ENCODE measurements at regions not wholly inside any gene's neighbourhood (a gene's known extent, or its start where the extent isn't known, plus 50 kb on each side); places are given as distances from the start of the nearest gene placed in this dataset.

GRCh38 chr5:167049043-167049663, 1242.3 kb upstream of the WWC1 start:
- peak; percentile 62; the same call in 2 of the 3 replicates for ATAC-seq

GRCh38 chr5:167049771-167050567, 1241.5 kb upstream of the WWC1 start:
- TF ChIP-seq ZFP3 (CRISPR knock-in tag; IDR thresholded peaks at IDR 0.05) = no peak
- ATAC-seq = no peak

More at GRCh38 chr5:167049043-167049663, 1242.3 kb upstream of the WWC1 start:
- TF ChIP-seq PPARA (CRISPR knock-in tag; IDR thresholded peaks at IDR 0.05; ENCODE audit: borderline replicate concordance) (no peak), TSHZ2 (CRISPR knock-in tag; IDR thresholded peaks at IDR 0.05) (no peak), ZNF565 (CRISPR knock-in tag; conservative IDR thresholded peaks at IDR 0.05; ENCODE audit: low read depth) (no peak)
- TF ChIP-seq, protein P1, sequence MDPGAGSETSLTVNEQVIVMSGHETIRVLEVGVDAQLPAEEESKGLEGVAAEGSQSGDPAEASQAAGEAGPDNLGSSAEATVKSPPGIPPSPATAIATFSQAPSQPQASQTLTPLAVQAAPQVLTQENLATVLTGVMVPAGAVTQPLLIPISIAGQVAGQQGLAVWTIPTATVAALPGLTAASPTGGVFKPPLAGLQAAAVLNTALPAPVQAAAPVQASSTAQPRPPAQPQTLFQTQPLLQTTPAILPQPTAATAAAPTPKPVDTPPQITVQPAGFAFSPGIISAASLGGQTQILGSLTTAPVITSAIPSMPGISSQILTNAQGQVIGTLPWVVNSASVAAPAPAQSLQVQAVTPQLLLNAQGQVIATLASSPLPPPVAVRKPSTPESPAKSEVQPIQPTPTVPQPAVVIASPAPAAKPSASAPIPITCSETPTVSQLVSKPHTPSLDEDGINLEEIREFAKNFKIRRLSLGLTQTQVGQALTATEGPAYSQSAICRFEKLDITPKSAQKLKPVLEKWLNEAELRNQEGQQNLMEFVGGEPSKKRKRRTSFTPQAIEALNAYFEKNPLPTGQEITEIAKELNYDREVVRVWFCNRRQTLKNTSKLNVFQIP (CRISPR knock-in tag; IDR thresholded peaks at IDR 0.05; ENCODE audit: borderline replicate concordance, low read depth) = no peak
- TF ChIP-seq, protein P2, sequence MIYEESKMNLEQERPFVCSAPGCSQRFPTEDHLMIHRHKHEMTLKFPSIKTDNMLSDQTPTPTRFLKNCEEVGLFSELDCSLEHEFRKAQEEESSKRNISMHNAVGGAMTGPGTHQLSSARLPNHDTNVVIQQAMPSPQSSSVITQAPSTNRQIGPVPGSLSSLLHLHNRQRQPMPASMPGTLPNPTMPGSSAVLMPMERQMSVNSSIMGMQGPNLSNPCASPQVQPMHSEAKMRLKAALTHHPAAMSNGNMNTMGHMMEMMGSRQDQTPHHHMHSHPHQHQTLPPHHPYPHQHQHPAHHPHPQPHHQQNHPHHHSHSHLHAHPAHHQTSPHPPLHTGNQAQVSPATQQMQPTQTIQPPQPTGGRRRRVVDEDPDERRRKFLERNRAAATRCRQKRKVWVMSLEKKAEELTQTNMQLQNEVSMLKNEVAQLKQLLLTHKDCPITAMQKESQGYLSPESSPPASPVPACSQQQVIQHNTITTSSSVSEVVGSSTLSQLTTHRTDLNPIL (CRISPR knock-in tag; IDR thresholded peaks at IDR 0.05; ENCODE audit: low read depth) = no peak

GRCh38 chr5:167050568-167051401, 1240.7 kb upstream of the WWC1 start:
- TF ChIP-seq ZNF8 (CRISPR knock-in tag; IDR thresholded peaks at IDR 0.05) (no peak), PATZ1 (CRISPR knock-in tag; IDR thresholded peaks at IDR 0.05; ENCODE audit: borderline replicate concordance) (no peak), TSHZ2 (CRISPR knock-in tag; IDR thresholded peaks at IDR 0.05) (no peak), PPARA (CRISPR knock-in tag; IDR thresholded peaks at IDR 0.05; ENCODE audit: borderline replicate concordance) (no peak), RARB (CRISPR knock-in tag; IDR thresholded peaks at IDR 0.05) (no peak)
- TF ChIP-seq, protein P1 (CRISPR knock-in tag; IDR thresholded peaks at IDR 0.05; ENCODE audit: borderline replicate concordance, low read depth) = no peak
- no peak for ATAC-seq

Data from SK-N-SH treated with all-trans-retinoic acid at 6 μM for 48 hours (cell line).